Mesothelial cell of epicardium (in vitro differentiated cells): ENCODE measurements at regions not wholly inside any gene's neighbourhood (a gene's known extent, or its start where the extent isn't known, plus 50 kb on each side); places are given as distances from the start of the nearest gene placed in this dataset.
A peak's percentile ranks its signal among the peaks of the same experiment; 100 is the strongest.

Source experiments
- DNase-seq, 2 experiments: peaks; one replicate each; pipeline ENCODE4 v3.0.0; 2021; ENCODE audit warnings: low spot score in 2 of 2; ENCODE audit not compliant: unreplicated experiment in 2 of 2
- H3K27ac Mint-ChIP-seq: 2 replicates; pipeline ENCODE4 v1.8.0; 2021; ENCODE audit warnings: mixed read lengths
- H3K27me3 Mint-ChIP-seq: 2 replicates; pipeline ENCODE4 v1.8.0; 2021; ENCODE audit warnings: low read depth, mixed read lengths
- H3K36me3 Mint-ChIP-seq: 2 replicates; pipeline ENCODE4 v1.8.0; 2021; ENCODE audit warnings: mixed read lengths
- H3K4me1 Mint-ChIP-seq: 2 replicates; pipeline ENCODE4 v1.8.0; 2021; ENCODE audit warnings: mixed read lengths
- H3K4me3 Mint-ChIP-seq: 2 replicates; pipeline ENCODE4 v1.8.0; 2021; ENCODE audit warnings: mild to moderate bottlenecking, moderate library complexity, mixed read lengths
- H3K9me3 Mint-ChIP-seq: 2 replicates; pipeline ENCODE4 v1.8.0; 2021; ENCODE audit warnings: mixed read lengths
- TF ChIP-seq, protein P1 (sequence below): fragments of 200-600 bp; sonication (generic); IDR thresholded peaks from one replicate; pipeline ENCODE4 v1.5.0; 2021; ENCODE audit warnings: antibody characterized with exemption; ENCODE audit not compliant: unreplicated experiment

GRCh38 chr4:138709859-138710258 is 305.7 kb upstream of the NOCT start:
- no peaks in the 10 kb centered on the region for H3K9me3 Mint-ChIP-seq
- peaks cover 9% of the 10 kb centered on the region for H3K4me1 Mint-ChIP-seq
- DNase-seq = no peak
- H3K36me3 Mint-ChIP-seq = no peaks in the 10 kb centered on the region
- no peak overlapping the region for H3K27ac Mint-ChIP-seq
- no peak overlapping the region for H3K4me3 Mint-ChIP-seq
- peaks cover 3% of the 10 kb centered on the region for H3K27me3 Mint-ChIP-seq
- TF ChIP-seq, protein P1, sequence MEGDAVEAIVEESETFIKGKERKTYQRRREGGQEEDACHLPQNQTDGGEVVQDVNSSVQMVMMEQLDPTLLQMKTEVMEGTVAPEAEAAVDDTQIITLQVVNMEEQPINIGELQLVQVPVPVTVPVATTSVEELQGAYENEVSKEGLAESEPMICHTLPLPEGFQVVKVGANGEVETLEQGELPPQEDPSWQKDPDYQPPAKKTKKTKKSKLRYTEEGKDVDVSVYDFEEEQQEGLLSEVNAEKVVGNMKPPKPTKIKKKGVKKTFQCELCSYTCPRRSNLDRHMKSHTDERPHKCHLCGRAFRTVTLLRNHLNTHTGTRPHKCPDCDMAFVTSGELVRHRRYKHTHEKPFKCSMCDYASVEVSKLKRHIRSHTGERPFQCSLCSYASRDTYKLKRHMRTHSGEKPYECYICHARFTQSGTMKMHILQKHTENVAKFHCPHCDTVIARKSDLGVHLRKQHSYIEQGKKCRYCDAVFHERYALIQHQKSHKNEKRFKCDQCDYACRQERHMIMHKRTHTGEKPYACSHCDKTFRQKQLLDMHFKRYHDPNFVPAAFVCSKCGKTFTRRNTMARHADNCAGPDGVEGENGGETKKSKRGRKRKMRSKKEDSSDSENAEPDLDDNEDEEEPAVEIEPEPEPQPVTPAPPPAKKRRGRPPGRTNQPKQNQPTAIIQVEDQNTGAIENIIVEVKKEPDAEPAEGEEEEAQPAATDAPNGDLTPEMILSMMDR = no peak

DNA sequence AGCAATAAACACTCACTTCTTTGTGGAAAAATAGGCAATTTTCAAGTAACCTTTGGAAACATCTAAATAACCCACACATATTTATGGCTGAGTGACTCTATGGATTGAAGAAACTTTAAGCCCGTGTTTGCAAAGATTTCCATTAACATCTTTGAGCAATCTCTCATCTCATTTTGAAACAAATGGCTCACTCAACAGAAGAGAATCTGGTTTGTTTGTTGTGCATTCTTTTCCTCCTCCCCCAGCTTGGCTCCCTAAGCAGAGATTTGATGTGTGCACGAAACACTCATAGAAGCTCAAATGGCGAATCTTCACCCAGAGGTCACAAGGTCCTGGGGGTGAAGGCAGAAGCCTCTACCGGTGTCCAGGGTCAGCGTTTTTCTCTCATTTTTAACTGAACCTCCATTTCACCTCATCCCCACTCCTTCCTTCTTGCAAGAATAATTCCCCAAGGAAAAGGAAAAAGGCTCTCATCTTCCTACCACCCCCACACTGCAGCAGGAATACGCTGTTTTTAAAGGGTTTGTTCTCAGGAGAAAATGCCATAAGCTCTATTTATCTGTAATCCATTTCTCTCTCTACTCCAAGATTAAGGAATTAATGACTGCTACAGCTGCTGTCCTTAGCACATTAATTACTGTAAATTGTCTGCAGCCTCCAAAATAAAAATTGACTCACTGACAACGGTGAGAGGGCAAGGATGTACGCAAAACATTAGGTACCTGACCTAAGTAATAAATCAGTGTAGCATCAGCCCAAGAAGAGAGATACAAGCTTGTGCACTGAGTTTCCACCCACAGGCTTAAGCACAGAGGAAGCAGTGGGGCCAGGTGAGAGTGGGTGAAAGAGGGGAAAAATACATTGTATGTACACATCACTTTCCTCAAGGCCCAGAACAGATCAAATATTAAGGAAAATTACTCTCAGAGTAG is 307.6 kb upstream of the NOCT start:
- peaks cover 3% of the 10 kb centered on the region for H3K27me3 Mint-ChIP-seq
- H3K4me1 Mint-ChIP-seq = peaks cover 9% of the 10 kb centered on the region
- H3K4me3 Mint-ChIP-seq = no peak overlapping the region
- TF ChIP-seq, protein P1 = no peak
- no peak overlapping the region for H3K27ac Mint-ChIP-seq
- DNase-seq = no peak
- peaks cover 3% of the 10 kb centered on the region for H3K9me3 Mint-ChIP-seq
- no peaks in the 10 kb centered on the region for H3K36me3 Mint-ChIP-seq

GRCh38 chr4:138706201-138706600 is 309.4 kb upstream of the NOCT start:
- peaks cover 9% of the 10 kb centered on the region for H3K4me1 Mint-ChIP-seq
- H3K4me3 Mint-ChIP-seq = no peak overlapping the region
- no peak overlapping the region for H3K27ac Mint-ChIP-seq
- peaks cover 3% of the 10 kb centered on the region for H3K27me3 Mint-ChIP-seq
- no peaks in the 10 kb centered on the region for H3K36me3 Mint-ChIP-seq
- TF ChIP-seq, protein P1 = no peak
- peaks cover 3% of the 10 kb centered on the region for H3K9me3 Mint-ChIP-seq
- DNase-seq = no peak

GRCh38 chr4:138702190-138702824 is 313.3 kb upstream of the NOCT start:
- Mint-ChIP-seq H3K9me3 (peaks cover 3% of the 10 kb centered on the region), H3K27ac (no peak overlapping the region), H3K36me3 (no peaks in the 10 kb centered on the region), H3K4me1 (peaks cover 17% of the 10 kb centered on the region), H3K27me3 (no peaks in the 10 kb centered on the region), H3K4me3 (no peak overlapping the region)
- no peak for DNase-seq
- TF ChIP-seq, protein P1 = no peak

DNA sequence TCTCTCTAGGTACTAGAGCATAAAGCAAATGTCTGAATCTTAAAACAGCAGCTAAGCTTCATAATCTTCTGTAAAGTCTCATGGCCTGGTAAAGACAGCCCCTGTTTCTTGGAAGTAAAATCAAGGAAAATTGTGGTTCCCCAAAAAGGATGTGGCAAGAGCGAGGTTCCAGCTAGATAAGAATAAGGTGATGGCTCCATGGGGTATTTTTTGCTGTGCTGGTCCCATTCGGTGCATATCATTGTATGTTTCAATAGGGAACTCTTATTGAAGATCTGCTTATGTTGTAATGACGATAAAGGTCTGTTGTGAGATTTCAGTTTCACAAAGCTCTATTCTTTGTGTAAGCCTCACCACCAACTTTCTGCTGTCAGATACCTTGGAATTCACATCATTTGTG is 316.9 kb upstream of the NOCT start:
- DNase-seq = no peak
- H3K4me3 Mint-ChIP-seq = no peak overlapping the region
- no peaks in the 10 kb centered on the region for H3K27me3 Mint-ChIP-seq
- TF ChIP-seq, protein P1 = no peak
- H3K36me3 Mint-ChIP-seq = no peaks in the 10 kb centered on the region
- peaks cover 27% of the 10 kb centered on the region for H3K4me1 Mint-ChIP-seq
- H3K9me3 Mint-ChIP-seq = peaks cover 2% of the 10 kb centered on the region
- peak overlapping the region; percentile 64 for H3K27ac Mint-ChIP-seq
